CD1c-positive myeloid dendritic cell (primary cell): ENCODE measurements at regions not wholly inside any gene's neighbourhood (a gene's known extent, or its start where the extent isn't known, plus 50 kb on each side); places are given as distances from the start of the nearest gene placed in this dataset.
"Not testable (repeated sequence)": the region's sequence is repeated elsewhere in the genome, so short reads cannot be mapped to it uniquely, and the experiment has no call there.

ENCODE experiments used
- DNase-seq: peaks from one replicate; pipeline ENCODE4 v3.0.0-alpha.2; 2016; ENCODE audit errors: extremely low spot score

- DNase-seq = peak; percentile 39
Measured at GRCh38 chr14:23831596-23831995, 122.0 kb upstream of the DHRS4 start.

GRCh38 chr14:23861666-23862065 lies 91.9 kb upstream of the DHRS4 start:
- DNase-seq = no peak

- no peak for DNase-seq
Measured at GRCh38 chr14:23862513-23862912, 91.1 kb upstream of the DHRS4 start.

- DNase-seq = no peak
Measured at GRCh38 chr14:23863836-23864235, 89.7 kb upstream of the DHRS4 start.

GRCh38 chr14:23864259-23864658 lies 89.3 kb upstream of the DHRS4 start:
- DNase-seq = no peak

DNA sequence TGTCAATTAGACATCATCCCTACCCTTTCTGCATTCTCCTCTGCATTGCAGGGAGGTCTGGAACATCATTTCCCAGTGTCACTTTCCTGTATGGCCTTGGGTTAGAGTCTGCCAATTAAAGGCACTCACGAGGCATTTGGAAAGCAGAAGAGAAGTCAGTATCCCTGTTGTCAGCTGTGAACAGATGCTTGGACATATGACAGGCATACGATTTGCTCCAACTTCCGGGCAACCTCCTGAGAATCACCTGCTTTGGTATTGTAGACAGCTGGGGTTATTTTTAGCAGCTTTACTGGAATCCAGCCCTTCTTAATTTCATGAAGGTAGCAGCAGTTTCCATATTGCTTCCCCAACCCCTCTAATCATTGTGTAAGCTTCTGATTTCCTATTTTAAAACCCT lies 88.7 kb upstream of the DHRS4 start:
- DNase-seq = no peak

DNA sequence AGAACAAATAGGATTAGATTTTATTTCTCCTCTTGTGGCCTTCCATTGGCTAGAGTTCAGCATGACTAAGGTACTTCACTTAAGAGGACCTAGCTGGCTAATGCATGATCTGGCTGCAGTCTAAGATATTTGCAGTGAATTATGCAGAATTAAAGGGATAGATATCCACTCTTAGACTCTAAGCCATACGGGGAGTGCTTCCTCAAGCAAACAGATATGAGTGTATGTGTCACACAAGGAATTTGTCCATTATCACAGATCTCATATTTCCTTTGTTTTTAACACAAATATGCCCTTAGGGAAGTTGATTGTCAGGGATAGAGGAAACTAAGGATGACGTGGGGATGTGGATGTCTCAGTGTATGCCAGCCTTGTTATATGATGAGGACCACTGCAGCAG lies 88.1 kb upstream of the DHRS4 start:
- DNase-seq = no peak

DNA sequence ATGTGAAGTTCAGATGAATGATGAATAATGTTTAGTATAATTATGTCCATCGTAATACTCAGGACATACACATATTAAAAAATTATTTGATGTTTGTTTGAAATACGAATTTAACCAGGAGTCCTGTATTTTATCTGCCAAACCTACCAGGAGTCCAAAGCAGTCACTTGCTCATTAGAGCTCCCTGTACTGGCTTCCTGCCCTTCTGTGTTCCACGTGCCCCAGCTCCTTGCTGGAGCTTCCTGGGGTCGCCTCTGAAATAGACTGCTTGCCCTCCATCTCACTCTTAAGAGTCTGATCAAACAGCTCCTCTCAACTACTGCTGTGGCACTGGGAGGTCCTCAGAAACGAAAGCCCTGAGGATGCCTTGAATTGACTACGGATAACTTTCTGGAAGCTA lies 87.3 kb upstream of the DHRS4 start:
- DNase-seq = no peak

- no peak for DNase-seq
Measured at GRCh38 chr14:23869078-23869719, 84.4 kb upstream of the DHRS4 start.

DNA sequence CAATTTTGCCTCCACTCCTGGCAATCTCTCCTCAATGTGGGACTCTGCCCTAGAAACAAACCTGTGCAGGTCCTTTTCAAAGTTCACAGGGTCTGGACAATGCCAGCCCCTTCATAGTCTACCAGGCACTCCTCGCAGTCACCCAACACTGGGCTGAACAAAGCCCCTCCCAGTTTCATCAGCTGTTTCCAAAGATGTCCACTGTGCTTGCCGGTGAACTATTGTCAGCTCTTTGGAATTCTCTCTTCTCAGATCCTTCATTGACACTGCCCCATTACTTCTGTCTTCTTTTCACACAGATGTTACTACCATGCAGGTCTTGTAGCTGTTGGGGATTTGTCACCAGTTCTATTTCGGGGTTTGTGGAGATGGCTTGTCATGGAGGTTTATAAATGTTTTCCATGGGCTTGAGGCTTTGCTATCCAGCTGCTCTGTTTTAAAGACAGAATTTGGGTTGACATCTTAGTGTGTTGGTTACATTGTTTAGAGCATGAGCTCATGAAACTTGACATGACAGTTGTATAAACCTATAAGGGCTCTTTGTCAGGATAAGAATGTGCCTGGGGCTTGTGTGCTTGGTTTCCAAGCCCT lies 77.3 kb upstream of the DHRS4 start:
- no peak for DNase-seq

GRCh38 chr14:23877111-23877510 lies 76.5 kb upstream of the DHRS4 start:
- DNase-seq = no peak

GRCh38 chr14:23877538-23878180 lies 75.9 kb upstream of the DHRS4 start:
- DNase-seq = no peak

GRCh38 chr14:23881282-23881681 lies 72.3 kb upstream of the DHRS4 start:
- no peak for DNase-seq

- DNase-seq = no peak
Measured at GRCh38 chr14:23883684-23884540, 69.7 kb upstream of the DHRS4 start.

DNA sequence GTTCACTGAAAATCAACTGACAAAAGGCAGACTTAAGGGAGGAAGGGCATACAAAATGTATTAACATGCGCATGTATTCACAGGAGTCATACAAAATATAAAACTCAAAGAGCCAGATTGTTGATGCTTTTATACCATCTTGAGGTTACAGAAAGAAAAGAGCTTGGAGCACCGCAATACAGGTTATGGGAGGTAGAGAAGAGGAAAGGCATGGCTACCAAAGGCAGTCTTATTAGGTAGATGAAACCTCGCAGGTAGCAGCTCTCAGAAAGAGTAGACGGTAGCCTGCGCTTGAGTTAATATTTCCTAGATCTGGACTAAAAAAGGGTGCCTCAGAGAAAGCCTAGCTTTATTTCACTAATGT lies 69.0 kb upstream of the DHRS4 start:
- no peak for DNase-seq

- no peak for DNase-seq
Measured at GRCh38 chr14:23887536-23887935, 66.0 kb upstream of the DHRS4 start.

- DNase-seq = not testable (repeated sequence)
Measured at GRCh38 chr14:23891717-23892116, 61.9 kb upstream of the DHRS4 start.

- DNase-seq = not testable (repeated sequence)
Measured at GRCh38 chr14:23892289-23892688, 61.3 kb upstream of the DHRS4 start.

DNA sequence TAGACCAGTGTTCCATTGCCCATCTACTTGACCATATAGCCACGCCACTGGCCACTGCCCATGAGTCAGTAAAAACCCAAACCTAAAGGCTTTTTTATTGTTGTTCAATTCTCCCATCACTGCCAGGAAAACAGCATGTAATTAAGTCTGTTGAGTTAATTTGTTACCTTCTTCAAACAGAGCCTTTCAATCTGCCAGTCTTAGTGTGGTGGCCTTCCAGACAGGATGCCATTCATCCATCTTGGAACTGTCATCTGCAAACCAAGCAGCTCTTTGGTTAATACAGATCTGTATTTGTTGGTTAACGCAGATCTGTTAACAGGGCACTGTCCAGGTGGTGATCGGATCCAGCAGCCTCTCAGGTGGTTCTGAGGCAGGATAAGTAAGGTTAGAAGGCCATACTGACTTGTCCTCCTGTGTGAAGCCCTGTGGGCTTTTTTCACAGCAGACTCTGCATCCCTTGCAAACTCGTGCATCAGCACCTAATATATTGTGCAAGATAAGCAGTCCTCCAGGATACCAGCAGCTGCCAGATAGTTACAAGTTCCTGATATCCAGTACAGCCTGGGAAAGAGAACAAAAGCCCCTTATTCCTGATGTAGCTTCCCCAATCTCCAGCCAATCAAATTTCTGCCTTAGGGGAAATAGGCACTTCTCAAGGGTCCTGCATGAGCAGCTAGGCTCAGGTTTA lies 59.1 kb upstream of the DHRS4 start:
- DNase-seq = no peak

DNA sequence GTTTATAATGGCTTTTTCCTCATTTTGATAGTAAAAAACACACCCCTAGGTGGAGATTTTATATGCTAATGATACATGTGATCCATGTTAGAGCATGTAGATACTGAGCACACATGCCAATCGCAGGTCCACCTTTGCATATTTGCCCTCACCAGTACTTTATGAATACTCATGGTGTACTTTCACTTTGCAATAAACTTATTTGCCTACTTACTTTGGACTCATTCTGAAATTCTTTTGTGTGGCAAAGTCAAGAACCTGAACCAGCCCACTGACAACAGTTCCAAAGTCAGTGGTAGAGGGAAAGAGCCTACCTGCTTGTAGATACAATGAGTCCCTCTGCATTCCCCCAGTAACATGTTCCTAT lies 58.5 kb upstream of the DHRS4 start:
- DNase-seq = no peak

- no peak for DNase-seq
Measured at GRCh38 chr14:23895480-23895879, 58.1 kb upstream of the DHRS4 start.

GRCh38 chr14:23896609-23897153 lies 56.9 kb upstream of the DHRS4 start:
- DNase-seq = no peak
